OCI-LY1 (cell line): ENCODE measurements at regions not wholly inside any gene's neighbourhood (a gene's known extent, or its start where the extent isn't known, plus 50 kb on each side); places are given as distances from the start of the nearest gene placed in this dataset.

Experiments used
- H2AFZ ChIP-seq: fragments of 200-600 bp; sonication (generic), shearing (Covaris generic); 2 replicates; pipeline ENCODE4 v1.6.0; 2014; ENCODE audit warnings: antibody characterized with exemption, mild to moderate bottlenecking, low read length
- H3F3A ChIP-seq: fragments of 200-600 bp; sonication (generic), shearing (Covaris generic); 2 replicates; pipeline ENCODE4 v1.6.0; 2014; ENCODE audit warnings: mild to moderate bottlenecking, antibody characterized with exemption, low read length, moderate library complexity; ENCODE audit not compliant: insufficient read depth
- H3K27ac ChIP-seq: fragments of 200-600 bp; sonication (generic); 2 replicates; pipeline ENCODE4 v1.5.1; 2014; ENCODE audit warnings: low read length, mixed run types, mild to moderate bottlenecking, low read depth; ENCODE audit not compliant: poor library complexity, severe bottlenecking
- H3K27me3 ChIP-seq: fragments of 200-600 bp; sonication (generic); 2 replicates; pipeline ENCODE4 v1.6.0; 2014; ENCODE audit warnings: antibody characterized with exemption, mild to moderate bottlenecking, low read length, moderate library complexity; ENCODE audit not compliant: insufficient read depth
- H3K36me3 ChIP-seq: fragments of 200-600 bp; sonication (generic); 2 replicates; pipeline ENCODE4 v1.6.1; 2014; ENCODE audit warnings: mild to moderate bottlenecking, antibody characterized with exemption, low read length, moderate library complexity, mixed read lengths; ENCODE audit not compliant: insufficient read depth
- H3K4me1 ChIP-seq: fragments of 200-600 bp; sonication (generic); 2 replicates; pipeline ENCODE4 v1.5.1; 2014; ENCODE audit warnings: mild to moderate bottlenecking, low read length, moderate library complexity; ENCODE audit not compliant: insufficient read depth, severe bottlenecking
- H3K4me2 ChIP-seq: fragments of 200-600 bp; sonication (generic), shearing (Covaris generic); 2 replicates; pipeline ENCODE4 v1.6.1; 2014; ENCODE audit warnings: low read length
- H3K4me3 ChIP-seq: fragments of 200-600 bp; sonication (generic); 2 replicates; pipeline ENCODE4 v1.5.1; 2014; ENCODE audit warnings: low read length, low read depth, mild to moderate bottlenecking, mixed read lengths; ENCODE audit not compliant: poor library complexity, severe bottlenecking
- H3K79me2 ChIP-seq: fragments of 200-600 bp; shearing (Covaris generic); 2 replicates; pipeline ENCODE4 v1.6.1; 2016; ENCODE audit warnings: mixed run types, low read length, mixed read lengths; ENCODE audit not compliant: insufficient read depth
- H3K9ac ChIP-seq: fragments of 200-600 bp; sonication (generic), shearing (Covaris generic); 2 replicates; pipeline ENCODE4 v1.6.1; 2014; ENCODE audit warnings: mild to moderate bottlenecking, low read length, mixed read lengths
- H3K9me2 ChIP-seq: fragments of 200-600 bp; sonication (generic), shearing (Covaris generic); 2 replicates; pipeline ENCODE4 v1.6.1; 2014; ENCODE audit warnings: low read depth, mild to moderate bottlenecking, low read length, mixed read lengths
- H3K9me3 ChIP-seq: fragments of 200-600 bp; shearing (Covaris generic); 2 replicates; pipeline ENCODE4 v1.6.1; 2014; ENCODE audit warnings: low read length, mixed read lengths
- H4K20me1 ChIP-seq: fragments of 200-600 bp; sonication (generic), shearing (Covaris generic); 2 replicates; pipeline ENCODE4 v1.6.0; 2016; ENCODE audit warnings: mild to moderate bottlenecking, low read length; ENCODE audit not compliant: insufficient read depth
- CTCF ChIP-seq: fragments of 200-600 bp; sonication (generic), shearing (Covaris generic); IDR thresholded peaks from 2 replicates; pipeline ENCODE4 v1.5.1; 2017; ENCODE audit warnings: mild to moderate bottlenecking, antibody characterized with exemption, low read length, moderate library complexity, mixed read lengths
- EZH2 ChIP-seq: fragments of 200-600 bp; sonication (generic), shearing (Covaris generic); IDR thresholded peaks from 2 replicates; pipeline ENCODE4 v1.8.0; 2017; ENCODE audit warnings: borderline replicate concordance, mixed run types, mild to moderate bottlenecking, antibody characterized with exemption, low read length, moderate library complexity, mixed read lengths

GRCh38 chr6:67593247-67593646 is 1041.8 kb upstream of the ADGRB3 start:
- Histone ChIP-seq H3K27ac (no peak overlapping the region), H2AFZ (no peak overlapping the region), H3K4me1 (no peaks in the 10 kb centered on the region), H3K27me3 (no peaks in the 10 kb centered on the region), H3K4me3 (no peak overlapping the region), H4K20me1 (no peaks in the 10 kb centered on the region), H3K9me2 (no peaks in the 10 kb centered on the region), H3K4me2 (no peak overlapping the region), H3K9ac (no peak overlapping the region), H3F3A (no peaks in the 10 kb centered on the region), H3K36me3 (no peaks in the 10 kb centered on the region), H3K9me3 (no peaks in the 10 kb centered on the region), H3K79me2 (no peaks in the 10 kb centered on the region)
- no peak for TF ChIP-seq EZH2
- TF ChIP-seq CTCF: no peak

GRCh38 chr6:67591910-67592309 is 1043.2 kb upstream of the ADGRB3 start:
- Histone ChIP-seq H3K9me2 (no peaks in the 10 kb centered on the region), H3K9me3 (no peaks in the 10 kb centered on the region), H3K36me3 (no peaks in the 10 kb centered on the region), H2AFZ (no peak overlapping the region), H3K4me3 (no peak overlapping the region), H3K4me1 (no peaks in the 10 kb centered on the region), H3K9ac (no peak overlapping the region), H3K27ac (no peak overlapping the region), H3K79me2 (no peaks in the 10 kb centered on the region), H3K27me3 (no peaks in the 10 kb centered on the region), H4K20me1 (no peaks in the 10 kb centered on the region), H3F3A (no peaks in the 10 kb centered on the region), H3K4me2 (no peak overlapping the region)
- TF ChIP-seq CTCF: no peak
- TF ChIP-seq EZH2: no peak

- Histone ChIP-seq H3K27me3 (no peaks in the 10 kb centered on the region), H3K9me2 (no peaks in the 10 kb centered on the region), H3F3A (no peaks in the 10 kb centered on the region)
Measured at GRCh38 chr6:67567842-67568241, 1067.2 kb upstream of the ADGRB3 start.

More at GRCh38 chr6:67567842-67568241, 1067.2 kb upstream of the ADGRB3 start:
- Histone ChIP-seq H3K9ac (no peak overlapping the region), H3K27ac (no peak overlapping the region), H3K4me1 (no peaks in the 10 kb centered on the region), H3K4me2 (no peak overlapping the region), H4K20me1 (no peaks in the 10 kb centered on the region), H3K79me2 (no peaks in the 10 kb centered on the region), H3K9me3 (no peaks in the 10 kb centered on the region), H3K4me3 (no peak overlapping the region), H3K36me3 (no peaks in the 10 kb centered on the region), H2AFZ (no peak overlapping the region)
- TF ChIP-seq CTCF: no peak
- no peak for TF ChIP-seq EZH2
